ENCODE measurements at regions not wholly inside any gene's neighbourhood (a gene's known extent, or its start where the extent isn't known, plus 50 kb on each side); places are given as distances from the start of the nearest gene placed in this dataset.

DNA sequence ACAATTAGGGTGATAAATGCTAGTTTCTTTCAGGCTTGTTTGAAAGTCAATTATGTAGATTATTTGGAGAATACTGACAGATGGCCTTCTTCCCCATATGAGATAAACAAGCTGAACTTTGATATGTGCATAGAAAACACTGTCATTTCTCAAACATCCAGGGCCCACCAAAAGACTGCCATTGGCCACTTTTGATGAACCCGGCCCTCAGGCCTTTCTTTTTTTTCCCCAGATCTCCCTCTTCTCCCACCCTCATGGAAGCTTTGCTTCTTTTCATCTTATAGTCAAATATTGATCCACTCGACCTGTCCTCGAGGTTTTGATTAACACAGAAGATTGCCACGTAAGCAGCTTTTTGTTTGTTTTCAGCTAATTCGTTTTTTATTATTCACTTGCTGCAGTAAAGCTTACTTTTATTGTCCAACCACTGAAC, 377.4 kb downstream of the SMARCA1 start:
- FAIRE-seq (no peak), DNase-seq (ENCODE audit: low read depth, low spot score) (no peak), ATAC-seq (no peak)
- intact Hi-C loops (cut with micrococcal nuclease; ENCODE audit: unreplicated experiment): no loop called here
- ChIA-PET POLR2A (no interaction called here), RAD21 (ENCODE audit: unreplicated experiment) (no interaction called here), CTCF (interaction anchor here (0.6 kb wide), 1 partner anchor 25 kb away, joined by 3 read pairs; no protein-coding TSS in a partner anchor), SMC1A (ENCODE audit: uncharacterized antibody, unreplicated experiment) (no interaction called here)
- H3K4me2 ChIP-seq (ENCODE audit: control insufficient read depth, insufficient read depth): no peak overlapping the region
- no peaks in the 10 kb centered on the region for H3K27me3 ChIP-seq (replicated peaks in 1 of 2; ENCODE audit: control insufficient read depth in 2 of 2, insufficient read depth in 2 of 2, low read length in 1 of 2)
- H3K79me2 ChIP-seq (ENCODE audit: control insufficient read depth, insufficient read depth, low read length): no peaks in the 10 kb centered on the region
- in situ Hi-C loops (cut with MboI): no loop called here
- no peak for TF ChIP-seq BRCA1 (IDR thresholded peaks at IDR 0.05; ENCODE audit: low read depth, low read length)
- no peak for TF ChIP-seq CHD1 (IDR thresholded peaks at IDR 0.05; ENCODE audit: low read depth, low read length)
- H3K4me3 ChIP-seq: no peak overlapping the region
- H3K4me1 ChIP-seq (ENCODE audit: control insufficient read depth, insufficient read depth, low read length): no peaks in the 10 kb centered on the region
- no TSS peak for BruUV-seq (replicated peaks)
- no peak overlapping the region for H2AFZ ChIP-seq (ENCODE audit: control insufficient read depth, low read depth, low read length)
- under 1% methylated on average over 5 of the region's 5 CpGs for WGBS (ENCODE audit: insufficient coverage, insufficient replicate concordance, low lambda C conversion rate, missing lambda C conversion rate)
- H3K27ac ChIP-seq (ENCODE audit: control insufficient read depth, insufficient read depth): no peak overlapping the region
- H3K36me3 ChIP-seq (ENCODE audit: control insufficient read depth in 2 of 2, insufficient read depth in 2 of 2, low read length in 1 of 2): no peaks in the 10 kb centered on the region
- H3K9me3 ChIP-seq (replicated peaks; ENCODE audit: control insufficient read depth, insufficient read depth, low read length): no peaks in the 10 kb centered on the region
- H4K20me1 ChIP-seq (ENCODE audit: control insufficient read depth, insufficient read depth): no peaks in the 10 kb centered on the region
- no peak overlapping the region for H3K9ac ChIP-seq (ENCODE audit: control insufficient read depth, insufficient read depth, low read length)

GRCh38 chrX:129145385-129145784, 377.9 kb downstream of the SMARCA1 start:
- BruUV-seq (replicated peaks): no TSS peak
- Histone ChIP-seq H3K27me3 (replicated peaks in 1 of 2; ENCODE audit: control insufficient read depth in 2 of 2, insufficient read depth in 2 of 2, low read length in 1 of 2) (no peaks in the 10 kb centered on the region), H3K9me3 (replicated peaks; ENCODE audit: control insufficient read depth, insufficient read depth, low read length) (no peaks in the 10 kb centered on the region), H3K27ac (ENCODE audit: control insufficient read depth, insufficient read depth) (no peak overlapping the region), H3K4me3 (no peak overlapping the region), H3K9ac (ENCODE audit: control insufficient read depth, insufficient read depth, low read length) (no peak overlapping the region), H4K20me1 (ENCODE audit: control insufficient read depth, insufficient read depth) (no peaks in the 10 kb centered on the region), H3K4me2 (ENCODE audit: control insufficient read depth, insufficient read depth) (no peak overlapping the region), H3K36me3 (ENCODE audit: control insufficient read depth in 2 of 2, insufficient read depth in 2 of 2, low read length in 1 of 2) (no peaks in the 10 kb centered on the region), H2AFZ (ENCODE audit: control insufficient read depth, low read depth, low read length) (no peak overlapping the region), H3K4me1 (ENCODE audit: control insufficient read depth, insufficient read depth, low read length) (no peaks in the 10 kb centered on the region), H3K79me2 (ENCODE audit: control insufficient read depth, insufficient read depth, low read length) (no peaks in the 10 kb centered on the region)
- ChIA-PET CTCF (interaction anchor here (0.6 kb wide), 1 partner anchor 25 kb away, joined by 3 read pairs; no protein-coding TSS in a partner anchor), RAD21 (ENCODE audit: unreplicated experiment) (no interaction called here), SMC1A (ENCODE audit: uncharacterized antibody, unreplicated experiment) (no interaction called here), POLR2A (no interaction called here)
- WGBS (ENCODE audit: insufficient coverage, insufficient replicate concordance, low lambda C conversion rate, missing lambda C conversion rate): 3% methylated on average over 2 of the region's 2 CpGs
- FAIRE-seq (no peak), ATAC-seq (no peak), DNase-seq (ENCODE audit: low read depth, low spot score) (no peak)
- in situ Hi-C loops (cut with MboI) (no loop called here), intact Hi-C loops (cut with micrococcal nuclease; ENCODE audit: unreplicated experiment) (no loop called here)
- TF ChIP-seq, protein P1, sequence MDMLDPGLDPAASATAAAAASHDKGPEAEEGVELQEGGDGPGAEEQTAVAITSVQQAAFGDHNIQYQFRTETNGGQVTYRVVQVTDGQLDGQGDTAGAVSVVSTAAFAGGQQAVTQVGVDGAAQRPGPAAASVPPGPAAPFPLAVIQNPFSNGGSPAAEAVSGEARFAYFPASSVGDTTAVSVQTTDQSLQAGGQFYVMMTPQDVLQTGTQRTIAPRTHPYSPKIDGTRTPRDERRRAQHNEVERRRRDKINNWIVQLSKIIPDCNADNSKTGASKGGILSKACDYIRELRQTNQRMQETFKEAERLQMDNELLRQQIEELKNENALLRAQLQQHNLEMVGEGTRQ (IDR thresholded peaks at IDR 0.05; ENCODE audit: borderline replicate concordance, low read depth, low read length): no peak
- TF ChIP-seq HDAC6 (IDR thresholded peaks at IDR 0.05; ENCODE audit: unreplicated experiment): no peak
- TF ChIP-seq HDAC2 (IDR thresholded peaks at IDR 0.05): no peak
- no peak for TF ChIP-seq BHLHE40 (IDR thresholded peaks at IDR 0.05; ENCODE audit: borderline replicate concordance in 1 of 2, low read depth in 2 of 2, low read length in 1 of 2)
- TF ChIP-seq, protein P2, sequence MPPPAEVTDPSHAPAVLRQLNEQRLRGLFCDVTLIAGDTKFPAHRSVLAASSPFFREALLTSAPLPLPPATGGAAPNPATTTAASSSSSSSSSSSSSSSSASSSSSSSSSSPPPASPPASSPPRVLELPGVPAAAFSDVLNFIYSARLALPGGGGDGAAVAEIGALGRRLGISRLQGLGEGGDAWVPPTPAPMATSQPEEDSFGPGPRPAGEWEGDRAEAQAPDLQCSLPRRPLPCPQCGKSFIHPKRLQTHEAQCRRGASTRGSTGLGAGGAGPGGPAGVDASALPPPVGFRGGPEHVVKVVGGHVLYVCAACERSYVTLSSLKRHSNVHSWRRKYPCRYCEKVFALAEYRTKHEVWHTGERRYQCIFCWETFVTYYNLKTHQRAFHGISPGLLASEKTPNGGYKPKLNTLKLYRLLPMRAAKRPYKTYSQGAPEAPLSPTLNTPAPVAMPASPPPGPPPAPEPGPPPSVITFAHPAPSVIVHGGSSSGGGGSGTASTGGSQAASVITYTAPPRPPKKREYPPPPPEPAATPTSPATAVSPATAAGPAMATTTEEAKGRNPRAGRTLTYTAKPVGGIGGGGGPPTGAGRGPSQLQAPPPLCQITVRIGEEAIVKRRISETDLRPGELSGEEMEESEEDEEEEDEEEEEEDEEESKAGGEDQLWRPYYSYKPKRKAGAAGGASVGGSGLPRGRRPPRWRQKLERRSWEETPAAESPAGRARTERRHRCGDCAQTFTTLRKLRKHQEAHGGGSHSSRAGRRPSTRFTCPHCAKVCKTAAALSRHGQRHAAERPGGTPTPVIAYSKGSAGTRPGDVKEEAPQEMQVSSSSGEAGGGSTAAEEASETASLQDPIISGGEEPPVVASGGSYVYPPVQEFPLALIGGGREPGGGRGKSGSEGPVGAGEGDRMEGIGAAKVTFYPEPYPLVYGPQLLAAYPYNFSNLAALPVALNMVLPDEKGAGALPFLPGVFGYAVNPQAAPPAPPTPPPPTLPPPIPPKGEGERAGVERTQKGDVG (CRISPR knock-in tag; IDR thresholded peaks at IDR 0.05): no peak
- TF ChIP-seq POU2F2 (IDR thresholded peaks at IDR 0.05; ENCODE audit: borderline replicate concordance, low read depth, low read length): no peak
- TF ChIP-seq REST (IDR thresholded peaks at IDR 0.05; ENCODE audit: low read depth, low read length): no peak
- TF ChIP-seq NFYA (IDR thresholded peaks at IDR 0.05; ENCODE audit: borderline replicate concordance, low read depth, low read length): no peak
- no peak for TF ChIP-seq KLF5 (IDR thresholded peaks at IDR 0.05; ENCODE audit: partially characterized antibody)
